GM19193 (cell line): ENCODE measurements at regions not wholly inside any gene's neighbourhood (a gene's known extent, or its start where the extent isn't known, plus 50 kb on each side); places are given as distances from the start of the nearest gene placed in this dataset.

Experiments used
- POLR2A ChIP-seq: IDR thresholded peaks from 4 replicates; pipeline ENCODE4 v1.6.1; 2011; ENCODE audit not compliant: insufficient read depth, insufficient read length; ENCODE audit errors: extremely low read depth

DNA sequence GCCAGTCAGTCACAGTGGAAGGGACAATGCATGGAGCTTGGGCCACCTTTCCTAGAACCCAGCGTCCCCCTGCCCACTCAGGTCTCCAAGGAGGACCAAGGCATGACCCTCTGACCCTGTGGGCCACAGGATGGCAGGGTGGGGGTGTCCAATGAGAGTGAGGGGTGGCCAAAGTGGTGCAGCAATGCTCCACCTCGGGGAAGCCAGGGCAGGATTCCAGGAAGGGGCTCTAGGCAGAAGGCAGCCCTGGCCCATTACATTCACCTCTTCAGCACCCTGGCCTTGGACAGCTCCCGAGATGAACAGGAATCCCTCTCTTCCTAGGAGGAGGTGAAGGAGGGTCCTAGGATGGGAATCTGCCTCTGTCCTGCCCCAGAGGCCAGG, 597.5 kb downstream of the BRD1 start:
- no peak for TF ChIP-seq POLR2A

DNA sequence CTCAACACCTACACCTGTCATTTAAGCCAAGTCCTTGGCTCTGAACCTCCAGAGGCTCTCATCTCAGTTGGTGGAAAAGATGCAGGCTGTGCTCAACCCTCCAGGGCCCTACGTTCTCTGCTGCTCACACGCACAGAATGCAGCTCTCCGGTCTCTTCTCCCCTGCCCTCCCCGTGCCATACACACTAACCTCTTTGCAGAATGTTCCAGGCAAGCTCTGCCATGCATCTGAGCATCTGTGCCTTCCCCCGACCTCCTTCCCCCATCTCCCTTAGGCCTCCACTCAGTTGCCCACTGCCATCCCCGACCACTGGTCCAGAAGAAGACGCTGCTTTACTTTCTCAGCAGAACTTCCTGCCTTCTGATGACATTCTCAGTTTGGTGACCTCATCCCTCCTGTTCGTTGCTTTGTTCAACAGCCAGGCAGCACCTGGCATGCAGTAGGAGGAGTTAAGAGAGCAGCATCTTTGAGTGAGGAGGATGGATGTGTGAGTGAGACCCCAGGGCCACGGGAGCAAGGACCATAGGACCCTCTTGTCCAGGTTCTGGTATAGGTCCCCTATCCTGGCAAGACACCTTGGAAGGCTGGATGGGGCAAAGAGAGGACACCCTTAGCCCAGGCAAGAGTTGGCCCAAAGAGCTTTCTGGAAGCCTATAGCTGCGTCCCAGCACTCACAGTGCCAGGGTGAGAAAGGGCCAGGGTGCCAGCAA, 598.0 kb downstream of the BRD1 start:
- no peak for TF ChIP-seq POLR2A

DNA sequence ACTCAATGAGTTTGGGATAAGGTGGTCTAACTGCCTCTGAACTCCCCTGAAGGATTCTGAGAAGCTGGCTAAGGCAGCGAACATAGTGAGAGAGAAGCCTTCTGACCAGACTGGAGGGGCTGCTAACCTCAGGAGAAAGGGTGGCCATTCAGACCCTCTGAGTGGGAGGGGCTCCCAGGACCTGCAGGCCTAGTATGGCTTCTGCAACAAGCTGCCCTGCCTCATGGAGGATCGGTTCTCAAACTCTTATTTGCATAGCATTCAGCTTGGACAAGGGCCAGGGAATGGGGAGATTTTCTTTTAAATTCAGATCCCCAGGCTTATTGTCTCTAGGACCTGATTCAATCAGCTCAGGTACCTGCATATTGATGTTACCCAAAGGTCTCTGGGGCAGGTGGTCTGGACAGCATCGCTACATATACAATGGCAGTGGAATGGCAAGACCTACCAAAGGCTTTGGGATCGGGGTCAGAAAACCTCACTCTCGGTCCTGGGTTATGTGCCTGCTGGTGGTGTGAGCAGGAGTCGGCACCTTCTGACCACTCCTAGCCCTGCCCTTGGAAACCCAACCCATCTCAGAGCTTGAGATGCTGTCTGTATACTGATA, 599.1 kb downstream of the BRD1 start:
- no peak for TF ChIP-seq POLR2A

GRCh38 chr22:49227670-49228069, 600.0 kb downstream of the BRD1 start:
- TF ChIP-seq POLR2A = no peak

GRCh38 chr22:49226096-49226495, 601.6 kb downstream of the BRD1 start:
- TF ChIP-seq POLR2A = no peak

DNA sequence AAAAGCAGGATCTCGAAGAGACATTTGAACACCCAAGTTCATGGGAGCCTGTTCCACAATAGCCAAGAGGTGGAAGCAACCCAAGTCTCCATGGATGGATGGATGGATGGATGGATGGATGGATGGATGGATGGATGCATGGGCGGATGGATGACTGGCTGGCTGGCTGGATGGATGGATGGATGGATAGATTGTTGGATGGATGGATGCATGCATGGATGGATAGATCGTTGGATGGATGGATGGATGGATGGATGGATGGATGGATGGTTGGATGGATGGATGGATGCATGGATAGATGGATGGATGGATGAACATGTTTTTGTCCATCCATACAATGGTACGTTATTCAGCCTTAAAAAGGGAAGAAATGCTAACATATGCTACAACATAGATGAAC, 603.4 kb downstream of the BRD1 start:
- no peak for TF ChIP-seq POLR2A

GRCh38 chr22:49218142-49218541, 609.5 kb downstream of the BRD1 start:
- no peak for TF ChIP-seq POLR2A

- TF ChIP-seq POLR2A = no peak
Measured at GRCh38 chr22:49216579-49216978, 611.1 kb downstream of the BRD1 start.

DNA sequence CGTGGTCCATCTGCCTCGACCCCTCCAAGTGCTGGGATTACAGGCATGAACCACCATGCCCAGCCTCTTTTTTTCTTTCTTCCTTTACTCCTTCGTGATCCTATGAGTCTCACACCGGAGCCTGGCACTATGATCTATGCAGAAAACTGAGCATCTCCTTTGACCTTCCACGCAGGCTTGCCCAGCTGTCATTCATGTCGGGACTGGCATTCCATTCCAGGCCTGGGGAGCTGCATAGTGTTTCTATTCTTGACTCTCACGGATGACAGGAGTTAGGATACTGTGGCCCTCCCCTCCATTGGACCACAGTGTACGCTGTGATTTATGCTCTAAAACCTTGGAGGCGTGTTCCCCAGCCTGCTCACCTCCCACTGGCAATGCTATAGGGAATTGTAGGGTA, 611.8 kb downstream of the BRD1 start:
- TF ChIP-seq POLR2A = no peak

DNA sequence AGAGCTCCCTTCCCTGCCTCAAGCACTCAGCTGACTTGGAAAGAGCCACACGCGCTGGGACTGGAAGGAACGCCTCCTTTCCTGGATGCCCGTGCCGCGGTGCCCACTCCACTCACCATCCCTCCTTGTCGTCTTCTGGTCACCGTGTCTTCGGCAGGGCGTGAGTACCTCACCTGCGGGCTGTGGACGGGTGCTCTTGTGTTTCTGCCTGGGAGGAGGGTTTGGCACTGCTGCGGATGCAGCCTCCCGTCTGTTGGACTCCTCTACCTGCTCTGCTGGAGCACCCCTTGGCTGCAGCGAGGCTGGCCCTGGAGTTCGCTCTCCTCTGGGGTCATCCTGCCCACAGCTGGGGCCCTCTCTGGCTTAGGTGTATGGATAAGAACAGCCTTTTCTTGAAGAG, 612.7 kb downstream of the BRD1 start:
- TF ChIP-seq POLR2A = no peak

DNA sequence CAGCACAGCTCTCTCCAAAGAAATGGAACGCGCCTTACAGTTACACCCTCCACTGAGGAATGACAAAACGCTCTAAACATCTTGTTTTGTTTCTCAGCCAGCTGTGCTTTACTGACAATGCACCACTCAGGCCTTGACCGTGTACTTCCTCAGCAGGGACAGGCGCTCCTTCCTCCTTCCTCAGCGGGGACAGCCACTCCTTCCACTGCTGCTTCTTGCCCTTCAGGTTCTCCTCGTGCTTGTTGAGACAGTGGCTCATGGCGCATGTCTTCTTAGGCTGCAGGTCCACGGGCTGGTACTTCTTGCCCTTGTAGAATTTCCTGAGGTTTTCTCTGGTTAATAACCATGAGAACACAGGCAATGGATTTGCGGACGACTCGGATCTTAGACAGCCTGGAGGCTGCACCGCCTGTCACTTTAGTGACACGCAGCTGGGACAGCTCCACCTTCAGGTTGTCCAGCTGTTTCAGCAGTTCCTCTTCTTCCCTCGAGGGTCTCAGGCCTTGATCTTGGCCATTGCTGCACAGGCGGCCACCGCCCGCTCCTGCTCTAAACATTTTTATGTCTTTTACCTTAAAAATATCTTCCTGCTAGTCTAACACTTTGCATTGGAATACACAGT, 613.8 kb downstream of the BRD1 start:
- TF ChIP-seq POLR2A = no peak

DNA sequence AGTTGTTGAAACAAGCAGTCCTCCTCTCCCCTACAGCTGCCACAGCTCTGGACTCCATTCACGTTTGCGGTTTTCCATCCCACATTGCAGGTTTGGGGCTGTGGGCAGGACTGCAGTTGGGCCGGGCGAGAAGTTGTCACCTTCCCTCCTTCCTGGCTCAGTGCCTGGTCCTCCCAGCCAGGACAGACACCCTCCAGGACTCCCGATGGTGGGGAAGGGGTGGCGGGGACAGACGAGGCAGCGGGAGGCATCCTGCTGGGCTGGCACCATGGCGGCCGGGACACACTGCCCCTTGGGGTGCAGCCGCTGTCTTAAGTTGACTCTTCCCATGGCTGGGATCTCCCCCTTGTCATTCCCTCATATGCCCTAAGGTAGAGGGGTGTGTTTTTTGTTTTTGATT, 615.2 kb downstream of the BRD1 start:
- TF ChIP-seq POLR2A = no peak

- TF ChIP-seq POLR2A = no peak
Measured at GRCh38 chr22:49212002-49212401, 615.7 kb downstream of the BRD1 start.

DNA sequence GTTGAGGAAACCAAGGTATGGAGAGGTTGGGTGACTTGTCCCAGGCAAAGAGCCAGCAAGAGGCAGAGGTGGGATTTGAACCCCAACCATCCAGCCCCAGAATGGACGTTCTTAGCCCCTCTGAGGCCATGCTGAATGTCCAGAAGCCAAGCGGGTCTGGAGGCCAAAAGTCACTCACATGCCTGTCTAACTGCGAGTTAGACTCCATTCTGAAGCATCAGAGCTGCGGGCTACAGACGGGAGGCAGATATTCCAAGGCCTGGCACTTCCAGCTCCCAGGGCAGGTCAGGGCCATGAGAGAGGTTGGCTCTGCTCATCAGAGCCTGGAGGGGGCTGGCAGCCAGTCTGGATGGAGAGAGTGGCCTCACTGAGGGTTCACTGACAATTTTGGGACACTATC, 616.5 kb downstream of the BRD1 start:
- no peak for TF ChIP-seq POLR2A

DNA sequence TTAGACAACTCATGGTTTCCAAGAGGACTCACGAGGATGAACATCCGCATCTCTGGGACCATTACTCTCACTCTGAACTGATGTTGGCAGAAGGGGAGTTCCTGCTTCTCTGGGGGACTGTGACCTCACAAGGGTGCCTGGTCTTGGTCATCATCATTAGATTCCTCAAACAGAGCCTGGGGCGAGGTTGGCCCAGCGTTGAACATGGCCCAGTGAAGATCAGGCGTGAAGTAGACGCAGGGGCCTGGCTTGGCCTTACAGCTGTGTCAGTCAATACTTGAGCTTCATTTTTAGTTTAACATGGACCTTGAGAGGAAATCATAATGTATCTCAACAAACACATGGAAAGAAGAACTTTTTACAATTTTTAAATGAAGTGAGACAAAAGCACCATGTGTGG, 617.1 kb downstream of the BRD1 start:
- no peak for TF ChIP-seq POLR2A
